T-helper 2 cell (primary cell): ENCODE measurements at regions not wholly inside any gene's neighbourhood (a gene's known extent, or its start where the extent isn't known, plus 50 kb on each side); places are given as distances from the start of the nearest gene placed in this dataset.
"Not testable (repeated sequence)": the region's sequence is repeated elsewhere in the genome, so short reads cannot be mapped to it uniquely, and the experiment has no call there.

ENCODE experiments used
- DNase-seq, 5 experiments: peaks; one replicate each; pipeline versions ENCODE4 v3.0.0 to v3.0.0-alpha.2; 2012 to 2022

DNA sequence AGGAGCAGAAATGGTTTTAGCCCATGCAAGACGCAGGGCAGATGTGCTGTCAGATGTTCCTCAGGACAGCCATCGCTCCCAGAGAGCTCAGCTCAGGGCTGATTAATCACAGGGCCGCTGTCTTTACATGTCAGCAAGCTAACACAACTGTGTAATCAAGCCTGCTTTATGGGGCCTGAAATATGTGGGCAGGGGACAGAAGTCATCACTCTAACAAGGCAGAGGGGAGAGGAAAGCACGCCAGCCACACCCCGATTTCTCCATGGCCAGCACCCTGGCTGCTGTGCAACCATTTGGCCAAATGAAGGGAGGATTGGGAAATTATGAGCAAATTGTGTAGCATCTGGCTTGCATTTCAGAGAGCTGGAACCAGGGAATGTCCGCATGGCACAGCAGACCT, 368.8 kb downstream of the NPHP4 start:
- DNase-seq, result no peak

DNA sequence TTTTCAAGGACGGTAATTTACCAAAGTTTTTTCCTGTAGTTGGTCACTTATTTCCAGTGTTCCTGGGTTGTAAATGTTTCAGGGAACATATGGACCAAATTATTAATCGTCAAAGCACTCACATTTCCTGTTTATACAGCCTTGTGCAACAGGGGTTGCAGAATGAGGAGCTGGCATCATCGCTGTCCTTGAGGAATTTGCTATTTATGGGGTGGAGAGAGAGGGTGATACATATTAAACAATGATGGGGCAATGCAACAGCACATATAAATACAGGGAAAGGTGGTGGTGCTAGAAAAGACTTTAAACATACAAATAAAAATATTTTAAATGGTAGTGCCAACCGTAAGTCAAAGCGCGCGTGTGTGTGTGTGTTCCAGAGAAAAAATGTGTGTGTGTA, 369.8 kb downstream of the NPHP4 start:
- DNase-seq, result no peak

GRCh38 chr1:5621692-5622091, 370.5 kb downstream of the NPHP4 start:
- DNase-seq, result no peak

- no peak for DNase-seq
These were observed 371.2 kb downstream of the NPHP4 start for GRCh38 chr1:5620997-5621396.

GRCh38 chr1:5620418-5620817, 371.8 kb downstream of the NPHP4 start:
- no peak for DNase-seq

DNA sequence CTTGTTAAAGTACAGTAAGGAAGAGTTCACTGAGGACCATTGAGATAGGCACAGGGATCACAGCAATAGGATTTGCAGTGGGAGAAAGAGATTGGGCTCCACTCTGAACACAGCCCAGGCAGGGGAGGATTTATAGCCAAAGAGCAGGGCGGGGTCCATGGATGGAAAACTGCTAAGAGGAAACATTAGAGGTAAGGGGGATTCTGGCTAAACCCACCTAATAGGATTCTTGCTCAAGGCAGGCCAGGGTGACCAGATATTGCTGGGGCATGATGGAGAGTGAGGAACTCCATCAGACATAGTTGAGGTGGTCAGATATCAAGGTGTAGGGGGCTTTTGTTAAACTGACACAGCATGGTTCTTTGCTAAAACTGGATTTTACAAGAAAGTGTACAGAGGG, 372.8 kb downstream of the NPHP4 start:
- DNase-seq, result no peak

GRCh38 chr1:5617546-5617945, 374.7 kb downstream of the NPHP4 start:
- DNase-seq, result no peak

GRCh38 chr1:5617179-5617520, 375.1 kb downstream of the NPHP4 start:
- no peak for DNase-seq

- no peak for DNase-seq
These were observed 375.7 kb downstream of the NPHP4 start for GRCh38 chr1:5616366-5617178.

DNA sequence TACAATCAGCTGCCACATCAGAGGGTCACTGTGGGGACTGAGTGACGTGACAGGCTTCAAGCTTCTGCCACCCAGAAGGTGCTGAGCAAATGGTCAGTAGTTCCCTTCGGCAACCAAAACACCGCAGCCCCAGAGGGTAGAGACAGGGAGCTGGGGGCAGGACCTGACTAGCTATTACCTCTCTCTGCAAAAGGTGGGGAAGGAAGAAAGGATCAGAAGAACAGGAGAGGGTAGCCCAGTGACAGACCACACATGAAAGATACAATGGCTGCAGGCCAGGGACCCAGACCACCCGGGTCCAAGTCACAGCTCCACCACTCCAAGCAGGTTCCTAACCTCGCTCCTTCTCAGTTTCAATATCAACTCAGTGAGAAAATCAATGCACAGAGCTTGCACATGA, 377.1 kb downstream of the NPHP4 start:
- no peak for DNase-seq

- no peak for DNase-seq
These were observed 378.3 kb downstream of the NPHP4 start for GRCh38 chr1:5613900-5614299.

DNA sequence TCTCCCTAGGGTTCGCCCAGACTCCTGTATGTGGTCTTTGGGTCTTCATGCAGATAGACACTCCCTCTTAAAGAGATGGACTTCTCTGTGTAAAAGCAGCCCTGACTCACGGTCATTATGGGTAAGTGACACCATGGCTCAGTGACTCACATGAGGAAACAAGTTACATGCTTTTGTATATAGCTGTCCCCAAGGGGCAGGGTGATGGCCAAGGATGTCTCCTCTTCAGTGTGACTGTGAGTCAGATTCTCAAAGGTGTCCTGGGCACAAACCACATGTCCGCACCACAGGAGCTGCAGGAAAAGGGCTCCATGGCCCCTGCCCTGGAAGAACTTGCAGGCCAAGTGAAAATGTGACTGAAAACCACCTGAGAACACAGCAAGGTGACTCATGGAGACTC, 380.4 kb downstream of the NPHP4 start:
- DNase-seq, result no peak

GRCh38 chr1:5611431-5611830, 380.8 kb downstream of the NPHP4 start:
- no peak for DNase-seq

DNA sequence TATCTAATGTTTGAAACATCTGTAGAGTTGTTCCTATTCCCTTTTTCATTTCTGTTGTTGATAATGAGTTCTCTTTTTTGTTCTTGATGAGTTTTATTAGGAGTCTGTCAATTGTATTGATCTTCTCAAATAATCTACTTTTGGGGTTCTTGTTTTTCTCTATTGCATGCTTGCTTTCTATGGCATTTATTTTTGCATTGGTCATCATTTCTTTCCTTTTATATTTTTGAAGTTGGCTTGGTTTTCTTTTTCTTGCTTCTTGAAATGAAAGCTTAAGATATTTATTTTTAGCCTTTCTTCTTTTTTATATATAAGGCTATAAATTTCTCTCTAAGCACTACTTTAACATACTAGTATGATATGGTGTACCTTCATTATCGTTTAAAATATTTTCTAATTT, 381.8 kb downstream of the NPHP4 start:
- DNase-seq, result no peak

DNA sequence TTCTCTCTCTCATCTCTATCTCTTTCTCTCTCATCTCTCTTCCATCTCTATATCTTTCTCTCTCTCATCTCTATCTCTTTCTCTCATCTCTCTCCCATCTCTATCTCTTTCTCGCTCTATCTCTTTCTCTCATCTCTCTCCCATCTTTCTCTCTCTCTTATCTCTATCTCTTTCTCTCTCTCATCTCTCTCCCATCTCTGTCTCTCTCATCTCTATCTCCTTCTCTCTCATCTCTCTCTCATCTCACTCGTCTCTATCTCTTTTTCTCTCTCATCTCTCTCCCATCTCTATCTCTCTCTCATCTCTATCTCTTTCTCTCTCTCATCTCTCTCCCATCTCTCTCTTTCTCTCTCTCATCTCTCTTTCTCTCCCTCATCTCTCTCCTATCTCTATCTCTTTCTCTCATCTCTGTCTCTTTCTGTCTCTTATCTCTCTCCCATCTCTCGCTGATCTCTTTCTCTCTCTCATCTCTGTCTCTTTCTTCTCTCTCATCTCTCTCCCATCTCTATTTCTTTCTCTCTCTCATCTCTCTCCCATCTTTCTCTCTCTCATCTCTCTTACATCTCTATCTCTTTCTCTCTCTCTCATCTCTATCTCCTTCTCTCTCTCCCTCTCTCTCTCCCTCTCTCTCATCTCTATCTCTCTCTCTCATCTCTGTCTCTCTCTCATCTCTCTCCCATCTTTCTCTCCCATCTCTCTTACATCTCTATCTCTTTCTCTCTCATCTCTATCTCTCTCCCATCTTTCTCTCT, 388.7 kb downstream of the NPHP4 start:
- no peak for DNase-seq

GRCh38 chr1:5602718-5603117, 389.5 kb downstream of the NPHP4 start:
- not testable (repeated sequence) for DNase-seq

DNA sequence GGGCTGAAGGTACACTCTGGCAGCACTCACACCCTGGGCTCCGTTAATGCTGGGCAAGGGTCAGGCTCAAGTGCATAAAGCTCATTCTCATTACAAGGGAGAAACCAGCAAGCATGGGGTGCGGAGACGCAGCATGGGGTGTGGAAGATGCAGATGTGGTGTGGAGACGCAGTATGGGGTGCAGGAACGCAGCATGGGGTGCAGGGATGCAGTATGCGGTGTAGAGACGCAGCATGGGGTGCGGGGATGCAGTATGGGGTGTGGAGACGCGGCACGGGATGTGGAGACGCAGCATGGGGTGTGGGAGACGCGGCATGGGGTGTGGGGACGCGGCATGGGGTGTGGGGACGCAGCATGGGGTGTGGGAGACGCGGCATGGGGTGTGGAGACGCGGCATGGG, 390.7 kb downstream of the NPHP4 start:
- no peak for DNase-seq

GRCh38 chr1:5599541-5599940, 392.7 kb downstream of the NPHP4 start:
- DNase-seq, result no peak

- DNase-seq, result no peak
These were observed 393.3 kb downstream of the NPHP4 start for GRCh38 chr1:5598824-5599395.

- no peak for DNase-seq
These were observed 394.0 kb downstream of the NPHP4 start for GRCh38 chr1:5597991-5598823.

- DNase-seq, result no peak
These were observed 394.9 kb downstream of the NPHP4 start for GRCh38 chr1:5597171-5597850.

- no peak for DNase-seq
These were observed 395.6 kb downstream of the NPHP4 start for GRCh38 chr1:5596651-5597050.
